MM.1S (cell line): ENCODE measurements at regions not wholly inside any gene's neighbourhood (a gene's known extent, or its start where the extent isn't known, plus 50 kb on each side); places are given as distances from the start of the nearest gene placed in this dataset.

Source experiments
- DNase-seq: peaks from one replicate; pipeline ENCODE4 v3.0.0-alpha.2; 2015
- H2AFZ ChIP-seq: fragments of 300-600 bp; sonication (generic); 2 replicates; pipeline ENCODE4 v1.6.0; 2016; ENCODE audit warnings: antibody characterized with exemption, low read length
- H3F3A ChIP-seq: fragments of 300-600 bp; sonication (generic); 2 replicates; pipeline ENCODE4 v1.6.1; 2016; ENCODE audit warnings: mild to moderate bottlenecking, antibody characterized with exemption, low read length, moderate library complexity, mixed read lengths; ENCODE audit not compliant: insufficient read depth
- H3K27ac ChIP-seq: fragments of 300-600 bp; sonication (generic); 2 replicates; pipeline ENCODE4 v1.5.1; 2016; ENCODE audit warnings: mild to moderate bottlenecking, low read length
- H3K27me3 ChIP-seq: fragments of 300-600 bp; sonication (generic); replicated peaks from 2 replicates; pipeline ENCODE4 v1.6.0; 2016; ENCODE audit warnings: low read length; ENCODE audit not compliant: insufficient read depth
- H3K36me3 ChIP-seq: fragments of 300-600 bp; sonication (generic); replicated peaks from 2 replicates; pipeline ENCODE4 v1.6.1; 2016; ENCODE audit warnings: mild to moderate bottlenecking, low read length, mixed read lengths; ENCODE audit not compliant: insufficient read depth
- H3K4me1 ChIP-seq: fragments of 300-600 bp; sonication (generic); 2 replicates; pipeline ENCODE4 v1.6.1; 2016; ENCODE audit warnings: low read length, mixed read lengths
- H3K4me2 ChIP-seq: fragments of 300-600 bp; sonication (generic); 2 replicates; pipeline ENCODE4 v1.6.0; 2016; ENCODE audit warnings: low read depth, low read length
- H3K4me3 ChIP-seq: fragments of 300-600 bp; sonication (generic); 2 replicates; pipeline ENCODE4 v1.5.1; 2016; ENCODE audit warnings: low read length, mixed read lengths
- H3K79me2 ChIP-seq: fragments of 300-600 bp; sonication (generic); 2 replicates; pipeline ENCODE4 v1.6.1; 2016; ENCODE audit warnings: mixed run types, low read length, mixed read lengths
- H3K9ac ChIP-seq: fragments of 300-600 bp; sonication (generic); 2 replicates; pipeline ENCODE4 v1.6.1; 2016; ENCODE audit warnings: low read length, mixed read lengths
- H3K9me2 ChIP-seq: fragments of 300-600 bp; sonication (generic); replicated peaks from 2 replicates; pipeline ENCODE4 v1.6.1; 2016; ENCODE audit warnings: mild to moderate bottlenecking, low read length, mixed read lengths; ENCODE audit not compliant: insufficient read depth
- H3K9me3 ChIP-seq: fragments of 300-600 bp; sonication (generic); replicated peaks from 2 replicates; pipeline ENCODE4 v1.6.1; 2016; ENCODE audit warnings: mild to moderate bottlenecking, low read length, mixed read lengths; ENCODE audit not compliant: insufficient read depth
- H4K20me1 ChIP-seq: fragments of 300-600 bp; sonication (generic); 2 replicates; pipeline ENCODE4 v1.6.1; 2016; ENCODE audit warnings: mild to moderate bottlenecking, low read length, moderate library complexity, mixed read lengths; ENCODE audit not compliant: insufficient read depth
- CTCF ChIP-seq: fragments of 300-600 bp; sonication (generic); IDR thresholded peaks from 2 replicates; pipeline ENCODE4 v1.5.1; 2016; ENCODE audit warnings: antibody characterized with exemption, low read length, mixed read lengths
- EZH2 ChIP-seq: fragments of 300-600 bp; sonication (generic); optimal IDR thresholded peaks from 2 replicates; pipeline ENCODE3; 2017; ENCODE audit warnings: low read depth, mild to moderate bottlenecking, antibody characterized with exemption, low read length, mixed read lengths
- EZH2phosphoT487 ChIP-seq: fragments of 300-600 bp; sonication (generic); IDR thresholded peaks from 2 replicates; pipeline ENCODE4 v1.6.1; 2018; ENCODE audit warnings: antibody characterized with exemption, low read length

- Histone ChIP-seq H3K27me3 (no peaks in the 10 kb centered on the region), H3F3A (no peaks in the 10 kb centered on the region), H3K79me2 (no peaks in the 10 kb centered on the region), H3K36me3 (no peaks in the 10 kb centered on the region), H3K9ac (no peak overlapping the region), H3K4me2 (no peak overlapping the region), H4K20me1 (no peaks in the 10 kb centered on the region), H3K9me2 (no peaks in the 10 kb centered on the region), H3K9me3 (no peaks in the 10 kb centered on the region), H2AFZ (no peak overlapping the region), H3K4me1 (no peaks in the 10 kb centered on the region), H3K4me3 (no peak overlapping the region), H3K27ac (no peak overlapping the region)
- no peak for DNase-seq
- TF ChIP-seq CTCF (no peak), EZH2phosphoT487 (no peak), EZH2 (no peak)
Measured at GRCh38 chr10:30121401-30121800, 62.0 kb upstream of the JCAD start.

GRCh38 chr10:30118590-30118989 lies 59.2 kb upstream of the JCAD start:
- TF ChIP-seq CTCF, result no peak
- no peak for TF ChIP-seq EZH2
- TF ChIP-seq EZH2phosphoT487, result no peak
- Histone ChIP-seq H3K9me3 (no peaks in the 10 kb centered on the region), H3K4me2 (no peak overlapping the region), H3K36me3 (no peaks in the 10 kb centered on the region), H3K9ac (no peak overlapping the region), H3K27me3 (no peaks in the 10 kb centered on the region), H3K79me2 (no peaks in the 10 kb centered on the region), H3K4me3 (no peak overlapping the region), H2AFZ (no peak overlapping the region), H3K9me2 (no peaks in the 10 kb centered on the region), H3K27ac (no peak overlapping the region), H3F3A (no peaks in the 10 kb centered on the region), H3K4me1 (no peaks in the 10 kb centered on the region), H4K20me1 (no peaks in the 10 kb centered on the region)
- DNase-seq, result no peak

GRCh38 chr10:30117812-30118501 lies 58.6 kb upstream of the JCAD start:
- TF ChIP-seq EZH2 (no peak), CTCF (no peak), EZH2phosphoT487 (no peak)
- H3K4me3 ChIP-seq, result no peak overlapping the region
- no peaks in the 10 kb centered on the region for H3K4me1 ChIP-seq
- no peaks in the 10 kb centered on the region for H3K9me3 ChIP-seq
- H3F3A ChIP-seq, result no peaks in the 10 kb centered on the region
- no peaks in the 10 kb centered on the region for H3K79me2 ChIP-seq
- H3K27ac ChIP-seq, result no peak overlapping the region
- H3K4me2 ChIP-seq, result no peak overlapping the region
- no peak overlapping the region for H3K9ac ChIP-seq
- H3K9me2 ChIP-seq, result no peaks in the 10 kb centered on the region
- no peak overlapping the region for H2AFZ ChIP-seq
- no peaks in the 10 kb centered on the region for H3K27me3 ChIP-seq
- no peaks in the 10 kb centered on the region for H3K36me3 ChIP-seq
- DNase-seq, result no peak
- H4K20me1 ChIP-seq, result no peaks in the 10 kb centered on the region
